GM12878 (cell line): ENCODE measurements at regions not wholly inside any gene's neighbourhood (a gene's known extent, or its start where the extent isn't known, plus 50 kb on each side); places are given as distances from the start of the nearest gene placed in this dataset.

Experiments used
- ATAC-seq: fragments of 200-7000 bp; cut with Tn5 transposase; 3 replicates; pipeline ENCODE4 v1.9.1; 2020; ENCODE audit warnings: mild to moderate bottlenecking, moderate library complexity
- BruUV-seq: library from RNA; stranded (reverse); fragments of 400-500 nt; replicated peaks from 2 replicates; lab custom pipeline; 2021; lab: Mats Ljungman, UMichigan
- CTCF ChIA-PET: fragments of 300-600 bp; sonication (Branson Sonifier 250); formaldehyde crosslinking; extraction: SDS; loops from one replicate; lab custom pipeline; 2021; ENCODE audit warnings: inconsistent platforms; lab: Yijun Ruan, JAX
- POLR2A ChIA-PET: fragments of 350-600 bp; formaldehyde crosslinking; extraction: SDS; loops from one replicate; lab custom pipeline; 2021; ENCODE audit warnings: inconsistent platforms; lab: Charles Lee
- RAD21 ChIA-PET: fragments of 300-600 bp; sonication (Branson Sonifier 250); formaldehyde crosslinking; loops from one replicate; lab custom pipeline; 2023; ENCODE audit warnings: antibody characterized with exemption; ENCODE audit not compliant: unreplicated experiment; lab: Charles Lee
- SMC1A ChIA-PET: fragments of 300-600 bp; sonication (Branson Sonifier 250); formaldehyde crosslinking; loops from one replicate; lab custom pipeline; 2023; ENCODE audit not compliant: unreplicated experiment, uncharacterized antibody; lab: Charles Lee
- DNase-seq: peaks from one replicate; pipeline ENCODE4 v3.0.0-alpha.2; 2011; ENCODE audit warnings: low read depth, low spot score
- FAIRE-seq: peaks from 3 replicates; lab custom pipeline; 2011; peaks lifted over from hg19 to GRCh38; lab: Jason Lieb, UNC
- H2AFZ ChIP-seq: 2 replicates; pipeline ENCODE4 v1.6.0; 2011; ENCODE audit warnings: low read depth, low read length, control low read depth; ENCODE audit not compliant: control insufficient read depth
- H3K27ac ChIP-seq: 2 replicates; pipeline ENCODE4 v1.5.1; 2011; ENCODE audit warnings: control low read depth; ENCODE audit not compliant: control insufficient read depth, insufficient read depth
- H3K27me3 ChIP-seq, 2 experiments: replicated peaks in 1 of 2; 2 replicates each; pipeline versions ENCODE4 v1.6.0 to v1.6.1; 2011; ENCODE audit warnings: low read length in 1 of 2; ENCODE audit not compliant: control insufficient read depth in 2 of 2, insufficient read depth in 2 of 2
- H3K36me3 ChIP-seq, 2 experiments: 2 replicates each; pipeline ENCODE4 v1.5.1; 2011; ENCODE audit warnings: low read length in 1 of 2; ENCODE audit not compliant: control insufficient read depth in 2 of 2, insufficient read depth in 2 of 2
- H3K4me1 ChIP-seq: 2 replicates; pipeline ENCODE4 v1.6.1; 2011; ENCODE audit warnings: mild to moderate bottlenecking, low read length, moderate library complexity, mixed read lengths; ENCODE audit not compliant: control insufficient read depth, insufficient read depth
- H3K4me2 ChIP-seq: 2 replicates; pipeline ENCODE4 v1.6.0; 2011; ENCODE audit warnings: control low read depth; ENCODE audit not compliant: control insufficient read depth, insufficient read depth
- H3K4me3 ChIP-seq: fragments of 200-600 bp; sonication (generic); 2 replicates; pipeline ENCODE4 v1.5.1; 2016
- H3K79me2 ChIP-seq: 2 replicates; pipeline ENCODE4 v1.6.0; 2011; ENCODE audit warnings: low read length; ENCODE audit not compliant: control insufficient read depth, insufficient read depth
- H3K9ac ChIP-seq: 2 replicates; pipeline ENCODE4 v1.8.0; 2011; ENCODE audit warnings: low read length, control low read depth, mixed read lengths; ENCODE audit not compliant: control insufficient read depth, insufficient read depth
- H3K9me3 ChIP-seq: replicated peaks from 3 replicates; pipeline ENCODE4 v1.5.1; 2011; ENCODE audit warnings: mild to moderate bottlenecking, low read length; ENCODE audit not compliant: control insufficient read depth, insufficient read depth
- H4K20me1 ChIP-seq: 2 replicates; pipeline ENCODE4 v1.6.0; 2011; ENCODE audit not compliant: control insufficient read depth, insufficient read depth
- ATF7 ChIP-seq: fragments of 450-650 bp; IDR thresholded peaks from 2 replicates; pipeline ENCODE4 v1.6.1; 2016; ENCODE audit warnings: low read depth, mild to moderate bottlenecking
- CBFB ChIP-seq: IDR thresholded peaks from 2 replicates; pipeline ENCODE4 v1.6.1; 2016; ENCODE audit warnings: antibody characterized with exemption, low read depth
- CBX5 ChIP-seq: sonication (generic); IDR thresholded peaks from 2 replicates; pipeline ENCODE4 v1.6.1; 2016; ENCODE audit warnings: low read depth, moderate library complexity, mild to moderate bottlenecking, inconsistent platforms
- CHD1 ChIP-seq: IDR thresholded peaks from 2 replicates; pipeline ENCODE4 v1.6.1; 2012; ENCODE audit warnings: low read depth, low read length, improper control_type of control experiment
- DPF2 ChIP-seq: fragments of 450-650 bp; IDR thresholded peaks from 2 replicates; pipeline ENCODE4 v1.6.1; 2017; ENCODE audit warnings: mild to moderate bottlenecking
- MEF2B ChIP-seq: fragments of 450-650 bp; IDR thresholded peaks from 2 replicates; pipeline ENCODE4 v1.6.1; 2018; ENCODE audit warnings: mild to moderate bottlenecking, moderate library complexity; ENCODE audit not compliant: partially characterized antibody, poor library complexity, severe bottlenecking
- NFYA ChIP-seq: IDR thresholded peaks from 2 replicates; pipeline ENCODE4 v1.6.1; 2011; ENCODE audit warnings: low read depth, mild to moderate bottlenecking, low read length, improper control_type of control experiment, borderline replicate concordance
- POLR2AphosphoS2 ChIP-seq: IDR thresholded peaks from 2 replicates; pipeline ENCODE4 v1.6.1; 2011; ENCODE audit warnings: low read depth, mild to moderate bottlenecking, low read length, improper control_type of control experiment, moderate library complexity
- SMARCA5 ChIP-seq: fragments of 450-650 bp; IDR thresholded peaks from 2 replicates; pipeline ENCODE4 v1.6.1; 2017; ENCODE audit warnings: mild to moderate bottlenecking
- SRF ChIP-seq, 2 experiments: IDR thresholded peaks; 2 replicates each; pipeline ENCODE4 v1.6.1; 2011; ENCODE audit warnings: low read depth in 2 of 2, low read length in 2 of 2, mild to moderate bottlenecking in 1 of 2, moderate library complexity in 1 of 2
- TBL1XR1 ChIP-seq: IDR thresholded peaks from 2 replicates; pipeline ENCODE4 v1.6.1; 2012; ENCODE audit warnings: low read depth, low read length, improper control_type of control experiment
- YBX1 ChIP-seq: fragments of 450-650 bp; IDR thresholded peaks from 2 replicates; pipeline ENCODE4 v1.6.1; 2016; ENCODE audit warnings: antibody characterized with exemption
- ZNF217 ChIP-seq: fragments of 450-650 bp; IDR thresholded peaks from 2 replicates; pipeline ENCODE4 v1.6.1; 2017; ENCODE audit warnings: antibody characterized with exemption, mild to moderate bottlenecking
- ZSCAN29 ChIP-seq: fragments of 450-650 bp; IDR thresholded peaks from 2 replicates; pipeline ENCODE4 v1.6.1; 2017; ENCODE audit warnings: mild to moderate bottlenecking, moderate library complexity
- WGBS: methylation state at CpG from one replicate; pipeline ENCODE4 v1.1.6; 2016; ENCODE audit warnings: low lambda C conversion rate; ENCODE audit not compliant: insufficient replicate concordance, insufficient coverage; ENCODE audit errors: missing lambda C conversion rate; 5-methylcytosine and 5-hydroxymethylcytosine counted together
- in situ Hi-C: fragments of 300-500 bp; cut with MboI; formaldehyde crosslinking; loops from 9 replicates; pipeline ENCODE4 v1.14.3; 2018; ENCODE audit warnings: mixed read lengths
- intact Hi-C: fragments of 100-400 bp; cut with micrococcal nuclease; formaldehyde crosslinking; loops from one replicate; pipeline ENCODE4 v1.14.2; 2022; ENCODE audit not compliant: unreplicated experiment
- TF ChIP-seq, protein P1 (sequence below): IDR thresholded peaks from 2 replicates; pipeline ENCODE4 v1.6.1; 2012; ENCODE audit warnings: low read length, inconsistent platforms
- TF ChIP-seq, protein P2 (sequence below): fragments of 450-650 bp; conservative IDR thresholded peaks from 2 replicates; pipeline ENCODE4 v1.6.1; 2017; ENCODE audit warnings: mild to moderate bottlenecking, moderate library complexity

DNA sequence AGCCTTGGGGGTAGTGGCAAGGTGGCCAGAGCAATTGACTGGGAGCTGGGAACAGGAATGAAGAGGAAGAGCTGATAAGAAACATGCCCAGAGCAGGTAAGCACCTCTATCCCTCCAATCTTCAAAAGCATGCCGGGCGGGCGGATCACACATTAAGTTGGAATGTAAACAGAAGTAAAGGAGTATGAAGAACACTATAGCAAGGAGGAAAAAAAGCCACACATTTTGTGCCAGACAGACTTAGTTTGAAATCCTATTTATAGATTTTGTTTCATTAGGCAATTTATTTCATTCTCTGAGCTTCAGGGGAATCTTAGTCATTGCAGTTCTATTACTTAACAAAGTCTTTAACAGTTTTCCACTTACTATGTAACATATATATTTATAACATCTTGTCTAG is 173.9 kb upstream of the TNC start:
- no peak for FAIRE-seq
- no peak overlapping the region for H3K4me2 ChIP-seq
- intact Hi-C loops (no loop called here), in situ Hi-C loops (no loop called here)
- H3K4me1 ChIP-seq = no peaks in the 10 kb centered on the region
- no peaks in the 10 kb centered on the region for H4K20me1 ChIP-seq
- no TSS peak for BruUV-seq
- no peak for ATAC-seq
- H3K36me3 ChIP-seq = no peaks in the 10 kb centered on the region
- no peaks in the 10 kb centered on the region for H3K79me2 ChIP-seq
- no peaks in the 10 kb centered on the region for H3K9me3 ChIP-seq
- TF ChIP-seq CHD1 (no peak), TBL1XR1 (no peak), SMARCA5 (no peak), CBFB (no peak), ZNF217 (no peak), MEF2B (no peak), SRF (IDR thresholded peaks at IDR 0.05; ENCODE audit: low read depth in 2 of 2, low read length in 2 of 2) (no peak), YBX1 (no peak), NFYA (no peak), DPF2 (no peak), POLR2AphosphoS2 (no peak), ATF7 (no peak), ZSCAN29 (no peak), CBX5 (no peak)
- TF ChIP-seq, protein P1, sequence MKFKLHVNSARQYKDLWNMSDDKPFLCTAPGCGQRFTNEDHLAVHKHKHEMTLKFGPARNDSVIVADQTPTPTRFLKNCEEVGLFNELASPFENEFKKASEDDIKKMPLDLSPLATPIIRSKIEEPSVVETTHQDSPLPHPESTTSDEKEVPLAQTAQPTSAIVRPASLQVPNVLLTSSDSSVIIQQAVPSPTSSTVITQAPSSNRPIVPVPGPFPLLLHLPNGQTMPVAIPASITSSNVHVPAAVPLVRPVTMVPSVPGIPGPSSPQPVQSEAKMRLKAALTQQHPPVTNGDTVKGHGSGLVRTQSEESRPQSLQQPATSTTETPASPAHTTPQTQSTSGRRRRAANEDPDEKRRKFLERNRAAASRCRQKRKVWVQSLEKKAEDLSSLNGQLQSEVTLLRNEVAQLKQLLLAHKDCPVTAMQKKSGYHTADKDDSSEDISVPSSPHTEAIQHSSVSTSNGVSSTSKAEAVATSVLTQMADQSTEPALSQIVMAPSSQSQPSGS = no peak
- TF ChIP-seq, protein P2, sequence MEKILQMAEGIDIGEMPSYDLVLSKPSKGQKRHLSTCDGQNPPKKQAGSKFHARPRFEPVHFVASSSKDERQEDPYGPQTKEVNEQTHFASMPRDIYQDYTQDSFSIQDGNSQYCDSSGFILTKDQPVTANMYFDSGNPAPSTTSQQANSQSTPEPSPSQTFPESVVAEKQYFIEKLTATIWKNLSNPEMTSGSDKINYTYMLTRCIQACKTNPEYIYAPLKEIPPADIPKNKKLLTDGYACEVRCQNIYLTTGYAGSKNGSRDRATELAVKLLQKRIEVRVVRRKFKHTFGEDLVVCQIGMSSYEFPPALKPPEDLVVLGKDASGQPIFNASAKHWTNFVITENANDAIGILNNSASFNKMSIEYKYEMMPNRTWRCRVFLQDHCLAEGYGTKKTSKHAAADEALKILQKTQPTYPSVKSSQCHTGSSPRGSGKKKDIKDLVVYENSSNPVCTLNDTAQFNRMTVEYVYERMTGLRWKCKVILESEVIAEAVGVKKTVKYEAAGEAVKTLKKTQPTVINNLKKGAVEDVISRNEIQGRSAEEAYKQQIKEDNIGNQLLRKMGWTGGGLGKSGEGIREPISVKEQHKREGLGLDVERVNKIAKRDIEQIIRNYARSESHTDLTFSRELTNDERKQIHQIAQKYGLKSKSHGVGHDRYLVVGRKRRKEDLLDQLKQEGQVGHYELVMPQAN = no peak
- H3K4me3 ChIP-seq = no peak overlapping the region
- 91% methylated on average over 3 of the region's 3 CpGs for WGBS
- POLR2A ChIA-PET = no interaction called here
- H3K9ac ChIP-seq = no peak overlapping the region
- no peaks in the 10 kb centered on the region for H3K27me3 ChIP-seq
- no peak overlapping the region for H3K27ac ChIP-seq
- SMC1A ChIA-PET = interaction anchor here (0.9 kb wide), 1 partner anchor 18 kb away, joined by 3 read pairs; no protein-coding TSS in a partner anchor
- no peak overlapping the region for H2AFZ ChIP-seq
- CTCF ChIA-PET = interaction anchor here (1.1 kb wide), 1 partner anchor 9 kb away, joined by 3 read pairs; no protein-coding TSS in a partner anchor
- RAD21 ChIA-PET = interaction anchor here (0.5 kb wide), 1 partner anchor 56 kb away, joined by 3 read pairs; no protein-coding TSS in a partner anchor
- DNase-seq = no peak
